COR-L47 (cell line): ENCODE measurements at regions not wholly inside any gene's neighbourhood (a gene's known extent, or its start where the extent isn't known, plus 50 kb on each side); places are given as distances from the start of the nearest gene placed in this dataset.

Experiments used
- DNase-seq: peaks from one replicate; lab custom pipeline; 2025; lab: John Stamatoyannopoulos, UW

GRCh38 chr2:239883326-239884050 is 141.7 kb downstream of the NDUFA10 start:
- DNase-seq = no peak

GRCh38 chr2:239882781-239883180 is 142.4 kb downstream of the NDUFA10 start:
- no peak for DNase-seq

GRCh38 chr2:239882331-239882732 is 142.8 kb downstream of the NDUFA10 start:
- peak; percentile 1 for DNase-seq

GRCh38 chr2:239881561-239882320 is 143.4 kb downstream of the NDUFA10 start:
- no peak for DNase-seq

- DNase-seq = no peak
Observed at GRCh38 chr2:239881031-239881471, 144.1 kb downstream of the NDUFA10 start.

GRCh38 chr2:239880396-239880795 is 144.7 kb downstream of the NDUFA10 start:
- no peak for DNase-seq

GRCh38 chr2:239879423-239880084 is 145.6 kb downstream of the NDUFA10 start:
- no peak for DNase-seq

GRCh38 chr2:239878686-239879085 is 146.5 kb downstream of the NDUFA10 start:
- no peak for DNase-seq

- DNase-seq = no peak
Observed at GRCh38 chr2:239876948-239877289, 148.2 kb downstream of the NDUFA10 start.

GRCh38 chr2:239876271-239876947 is 148.7 kb downstream of the NDUFA10 start:
- DNase-seq = no peak

GRCh38 chr2:239874636-239875356 is 150.3 kb downstream of the NDUFA10 start:
- no peak for DNase-seq

GRCh38 chr2:239873656-239874635 is 151.2 kb downstream of the NDUFA10 start:
- no peak for DNase-seq

GRCh38 chr2:239871481-239872435 is 153.4 kb downstream of the NDUFA10 start:
- DNase-seq = no peak

- DNase-seq = no peak
Observed at GRCh38 chr2:239870863-239871262, 154.3 kb downstream of the NDUFA10 start.

- no peak for DNase-seq
Observed at GRCh38 chr2:239870276-239870675, 154.9 kb downstream of the NDUFA10 start.

- DNase-seq = no peak
Observed at GRCh38 chr2:239869272-239870155, 155.6 kb downstream of the NDUFA10 start.

- no peak for DNase-seq
Observed at GRCh38 chr2:239868556-239869181, 156.5 kb downstream of the NDUFA10 start.

GRCh38 chr2:239866778-239867177 is 158.4 kb downstream of the NDUFA10 start:
- DNase-seq = no peak
